ENCODE measurements at regions not wholly inside any gene's neighbourhood (a gene's known extent, or its start where the extent isn't known, plus 50 kb on each side); places are given as distances from the start of the nearest gene placed in this dataset.

DNA sequence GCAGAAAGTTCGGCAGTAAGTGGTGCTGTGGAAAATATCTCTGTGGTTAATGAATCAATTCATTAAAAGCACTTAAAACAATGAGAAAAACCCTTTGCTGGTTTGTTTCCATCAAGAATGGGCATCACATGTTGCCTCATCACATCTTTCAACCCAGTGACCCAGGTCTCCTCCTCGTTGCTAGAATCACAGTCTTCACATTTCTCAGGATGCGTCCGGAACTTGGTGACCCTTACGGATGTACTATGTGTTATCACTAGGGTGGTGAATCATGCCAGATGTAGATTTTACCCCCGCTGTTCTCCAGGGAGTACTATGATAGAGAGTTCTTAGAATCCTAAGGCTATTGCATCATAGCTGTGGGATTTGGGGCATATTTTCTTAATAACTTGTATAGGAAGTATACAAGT lies 217.9 kb upstream of the KLF4 start:
- H3K9ac ChIP-seq (ENCODE audit: low read length), result no peak overlapping the region
- no peak overlapping the region for H3K4me3 ChIP-seq (ENCODE audit: low read depth, low read length)
- no peaks in the 10 kb centered on the region for H3K27me3 ChIP-seq (ENCODE audit: control insufficient read depth, insufficient read depth, low read length)
- H3K27ac ChIP-seq (ENCODE audit: low read depth, low read length), result no peak overlapping the region
- H3K9me3 ChIP-seq (ENCODE audit: control insufficient read depth, insufficient read depth, low read depth, low read length), result no peaks in the 10 kb centered on the region
- H3K36me3 ChIP-seq (ENCODE audit: control insufficient read depth, insufficient read depth, low read length), result no peaks in the 10 kb centered on the region
- H3K4me1 ChIP-seq (ENCODE audit: control insufficient read depth, insufficient read depth, low read length), result no peaks in the 10 kb centered on the region; the same call in 1 of the 2 replicates

DNA sequence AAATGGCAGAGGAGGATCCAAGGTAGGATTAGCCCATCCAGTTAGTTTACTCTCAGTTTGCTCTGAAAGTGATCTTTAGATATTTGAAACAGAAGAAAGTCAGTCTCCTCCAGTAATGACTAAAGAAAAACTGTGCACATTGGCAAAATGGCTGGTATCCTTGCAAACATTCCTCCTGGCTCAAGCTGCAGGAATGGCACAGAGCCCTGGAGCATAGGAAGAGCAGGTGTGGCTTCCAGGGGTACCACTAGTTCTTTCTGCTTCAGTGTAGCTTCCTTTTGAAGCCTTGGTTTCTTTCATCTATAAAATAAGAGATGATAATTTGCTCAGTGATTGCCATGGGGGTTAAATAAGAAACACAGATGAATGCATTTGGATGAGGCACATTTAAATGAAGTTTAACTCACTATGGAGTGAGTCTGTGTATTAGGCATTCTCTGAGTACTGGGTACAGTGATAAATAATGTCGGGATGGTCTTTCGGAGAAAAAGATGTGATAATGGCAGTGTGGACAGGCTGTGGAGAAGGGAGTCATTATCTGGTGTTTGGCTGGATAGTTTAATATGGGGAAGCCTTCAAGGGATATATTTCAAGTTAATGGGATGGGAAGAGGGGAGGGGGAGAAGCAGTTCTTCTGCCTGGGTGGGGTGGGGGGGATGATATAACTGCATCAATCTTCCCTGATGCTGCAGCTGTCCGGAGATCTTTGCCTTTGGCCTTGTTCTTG lies 217.3 kb upstream of the KLF4 start:
- Histone ChIP-seq H3K27me3 (ENCODE audit: control insufficient read depth, insufficient read depth, low read length) (no peaks in the 10 kb centered on the region), H3K4me3 (ENCODE audit: low read depth, low read length) (no peak overlapping the region), H3K27ac (ENCODE audit: low read depth, low read length) (no peak overlapping the region), H3K9ac (ENCODE audit: low read length) (no peak overlapping the region), H3K9me3 (ENCODE audit: control insufficient read depth, insufficient read depth, low read depth, low read length) (no peaks in the 10 kb centered on the region), H3K4me1 (ENCODE audit: control insufficient read depth, insufficient read depth, low read length) (no peaks in the 10 kb centered on the region; the same call in 1 of the 2 replicates), H3K36me3 (ENCODE audit: control insufficient read depth, insufficient read depth, low read length) (no peaks in the 10 kb centered on the region)

DNA sequence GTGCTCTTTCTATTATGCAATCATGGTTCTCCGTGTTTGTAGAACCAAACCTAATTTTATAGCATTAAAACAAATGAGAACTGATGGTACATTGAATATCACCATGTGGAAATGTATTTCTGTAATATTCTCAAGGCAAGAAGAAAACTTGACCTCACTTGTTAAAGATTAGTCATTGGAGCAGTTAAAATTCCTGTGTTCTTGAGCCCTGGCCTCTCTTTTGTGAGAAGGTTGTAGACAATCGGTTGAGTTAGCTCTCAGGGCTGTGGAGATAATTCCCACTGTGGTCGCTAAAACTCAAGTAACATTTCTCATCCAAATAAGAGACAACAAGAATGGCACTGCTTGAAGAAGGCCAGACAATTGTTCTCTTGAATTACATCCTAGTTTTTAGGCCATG lies 216.0 kb upstream of the KLF4 start:
- no peaks in the 10 kb centered on the region for H3K9me3 ChIP-seq (ENCODE audit: control insufficient read depth, insufficient read depth, low read depth, low read length)
- no peaks in the 10 kb centered on the region for H3K27me3 ChIP-seq (ENCODE audit: control insufficient read depth, insufficient read depth, low read length)
- no peaks in the 10 kb centered on the region for H3K4me1 ChIP-seq (ENCODE audit: control insufficient read depth, insufficient read depth, low read length)
- H3K9ac ChIP-seq (ENCODE audit: low read length), result no peak overlapping the region
- H3K27ac ChIP-seq (ENCODE audit: low read depth, low read length), result no peak overlapping the region
- no peaks in the 10 kb centered on the region for H3K36me3 ChIP-seq (ENCODE audit: control insufficient read depth, insufficient read depth, low read length)
- H3K4me3 ChIP-seq (ENCODE audit: low read depth, low read length), result no peak overlapping the region

DNA sequence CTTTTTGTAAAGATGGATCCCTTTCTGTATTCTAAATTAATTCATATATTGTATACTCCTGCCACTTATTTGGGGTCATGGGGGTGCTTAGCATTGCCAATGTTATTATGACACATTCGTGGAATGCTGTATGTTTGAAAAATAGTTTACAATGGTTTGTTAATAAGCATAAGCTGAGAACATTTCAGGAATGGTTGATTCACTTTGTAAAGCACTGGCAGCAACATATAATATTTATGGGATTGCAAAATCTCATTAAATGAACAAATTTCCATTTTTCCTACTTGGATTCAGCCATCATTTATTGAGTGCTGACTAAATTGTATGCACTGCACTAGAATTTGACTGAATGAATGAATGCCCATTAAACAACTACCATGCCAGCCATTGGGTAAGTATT lies 215.2 kb upstream of the KLF4 start:
- H3K27ac ChIP-seq (ENCODE audit: low read depth, low read length), result no peak overlapping the region
- no peaks in the 10 kb centered on the region for H3K4me1 ChIP-seq (ENCODE audit: control insufficient read depth, insufficient read depth, low read length)
- no peak overlapping the region for H3K9ac ChIP-seq (ENCODE audit: low read length)

DNA sequence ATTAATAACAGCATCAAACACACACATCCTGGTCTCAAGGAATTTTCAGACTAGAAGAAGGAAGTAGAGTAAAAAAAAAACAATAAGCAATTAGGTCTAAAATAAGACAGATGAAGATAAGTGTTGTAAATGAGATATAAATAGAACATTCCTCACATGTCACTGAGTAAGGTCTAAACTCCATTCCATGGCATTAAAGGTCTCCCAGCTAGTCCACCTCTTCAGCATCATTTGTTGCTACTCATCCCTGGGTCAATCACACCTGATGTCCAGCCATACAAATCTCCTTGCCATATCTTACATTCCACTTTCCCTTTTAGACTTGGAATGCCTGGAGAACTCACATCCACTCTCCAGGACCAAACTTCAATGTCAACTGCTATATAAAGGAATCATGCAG lies 214.1 kb upstream of the KLF4 start:
- no peaks in the 10 kb centered on the region for H3K4me1 ChIP-seq (ENCODE audit: control insufficient read depth, insufficient read depth, low read length)
- no peak overlapping the region for H3K27ac ChIP-seq (ENCODE audit: low read depth, low read length)
- no peaks in the 10 kb centered on the region for H3K9me3 ChIP-seq (ENCODE audit: control insufficient read depth, insufficient read depth, low read depth, low read length)
- H3K9ac ChIP-seq (ENCODE audit: low read length), result no peak overlapping the region
- no peak overlapping the region for H3K4me3 ChIP-seq (ENCODE audit: low read depth, low read length)
- no peaks in the 10 kb centered on the region for H3K36me3 ChIP-seq (ENCODE audit: control insufficient read depth, insufficient read depth, low read length)
- no peaks in the 10 kb centered on the region for H3K27me3 ChIP-seq (ENCODE audit: control insufficient read depth, insufficient read depth, low read length)

More for the DNA sequence above, 215.2 kb upstream of the KLF4 start:
- no peak overlapping the region for H3K4me3 ChIP-seq (ENCODE audit: low read depth, low read length)
- no peaks in the 10 kb centered on the region for H3K9me3 ChIP-seq (ENCODE audit: control insufficient read depth, insufficient read depth, low read depth, low read length)
- H3K27me3 ChIP-seq (ENCODE audit: control insufficient read depth, insufficient read depth, low read length), result no peaks in the 10 kb centered on the region
- no peaks in the 10 kb centered on the region for H3K36me3 ChIP-seq (ENCODE audit: control insufficient read depth, insufficient read depth, low read length)

DNA sequence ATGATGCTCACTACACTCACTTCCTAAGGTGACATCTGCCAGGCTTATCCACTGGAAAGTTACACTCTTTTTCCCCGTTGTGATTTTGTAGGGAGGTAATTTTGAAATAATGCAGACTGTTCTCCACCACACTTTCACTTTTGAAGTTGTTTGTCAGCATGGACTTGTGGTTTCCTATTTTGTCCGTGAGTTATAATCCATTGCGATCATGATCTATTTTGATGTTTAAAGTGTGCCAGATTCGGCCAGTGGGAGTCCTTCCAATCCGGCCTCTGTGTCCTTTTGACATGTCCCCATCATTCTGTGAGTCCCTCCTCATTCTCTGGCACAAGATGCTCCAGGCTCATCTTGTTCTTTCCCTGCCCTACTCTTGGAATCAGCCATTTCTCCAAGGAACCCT lies 211.3 kb upstream of the KLF4 start:
- Histone ChIP-seq H3K36me3 (ENCODE audit: control insufficient read depth, insufficient read depth, low read length) (no peaks in the 10 kb centered on the region), H3K4me1 (ENCODE audit: control insufficient read depth, insufficient read depth, low read length) (no peaks in the 10 kb centered on the region), H3K27ac (ENCODE audit: low read depth, low read length) (no peak overlapping the region), H3K27me3 (ENCODE audit: control insufficient read depth, insufficient read depth, low read length) (no peaks in the 10 kb centered on the region), H3K9ac (ENCODE audit: low read length) (no peak overlapping the region), H3K4me3 (ENCODE audit: low read depth, low read length) (no peak overlapping the region), H3K9me3 (ENCODE audit: control insufficient read depth, insufficient read depth, low read depth, low read length) (no peaks in the 10 kb centered on the region)

DNA sequence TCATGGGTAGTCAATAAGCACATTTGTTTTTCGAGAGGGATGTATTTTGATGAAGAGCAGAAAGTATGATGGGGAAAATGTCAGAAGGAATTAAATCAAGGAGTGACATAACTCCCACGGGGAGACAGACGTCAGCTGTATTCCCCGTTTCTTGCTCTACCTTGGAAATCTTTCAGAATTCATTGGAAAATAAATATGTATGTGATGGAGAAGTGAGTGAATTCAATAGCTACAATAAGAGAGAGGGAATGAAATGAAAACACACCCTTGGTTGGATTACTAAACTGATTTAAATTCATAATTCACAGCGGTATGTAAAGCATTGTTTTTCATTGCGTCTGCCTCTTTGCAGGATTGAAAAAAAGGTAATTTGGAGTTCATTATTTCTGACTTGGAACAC lies 209.7 kb upstream of the KLF4 start:
- H3K4me3 ChIP-seq (ENCODE audit: low read depth, low read length), result no peak overlapping the region
- H3K9me3 ChIP-seq (ENCODE audit: control insufficient read depth, insufficient read depth, low read depth, low read length), result no peaks in the 10 kb centered on the region
- H3K36me3 ChIP-seq (ENCODE audit: control insufficient read depth, insufficient read depth, low read length), result no peaks in the 10 kb centered on the region
- no peak overlapping the region for H3K27ac ChIP-seq (ENCODE audit: low read depth, low read length)
- no peak overlapping the region for H3K9ac ChIP-seq (ENCODE audit: low read length)
- no peaks in the 10 kb centered on the region for H3K4me1 ChIP-seq (ENCODE audit: control insufficient read depth, insufficient read depth, low read length)
- no peaks in the 10 kb centered on the region for H3K27me3 ChIP-seq (ENCODE audit: control insufficient read depth, insufficient read depth, low read length)

DNA sequence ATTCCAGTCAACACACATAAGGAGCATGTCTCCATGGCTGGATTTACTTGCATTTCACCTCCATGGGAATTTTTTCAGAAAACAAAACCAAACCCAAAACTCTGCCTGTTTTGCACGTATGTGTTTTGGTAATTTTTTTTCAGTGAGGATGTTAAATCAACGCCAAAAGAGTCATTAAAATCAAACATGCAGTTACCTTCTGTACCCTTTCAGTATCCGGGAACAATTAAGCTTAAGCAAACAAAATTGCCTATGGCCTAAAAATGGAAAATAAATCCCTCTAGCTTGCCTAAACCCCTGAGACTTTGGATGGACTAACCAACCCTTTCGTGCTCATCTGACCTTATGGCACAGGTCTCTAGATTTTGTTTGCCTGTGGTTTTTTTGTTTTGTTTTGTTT lies 209.2 kb upstream of the KLF4 start:
- Histone ChIP-seq H3K4me3 (ENCODE audit: low read depth, low read length) (no peak overlapping the region), H3K4me1 (ENCODE audit: control insufficient read depth, insufficient read depth, low read length) (no peaks in the 10 kb centered on the region), H3K27ac (ENCODE audit: low read depth, low read length) (no peak overlapping the region), H3K36me3 (ENCODE audit: control insufficient read depth, insufficient read depth, low read length) (no peaks in the 10 kb centered on the region), H3K9ac (ENCODE audit: low read length) (no peak overlapping the region), H3K27me3 (ENCODE audit: control insufficient read depth, insufficient read depth, low read length) (no peaks in the 10 kb centered on the region), H3K9me3 (ENCODE audit: control insufficient read depth, insufficient read depth, low read depth, low read length) (no peaks in the 10 kb centered on the region)

DNA sequence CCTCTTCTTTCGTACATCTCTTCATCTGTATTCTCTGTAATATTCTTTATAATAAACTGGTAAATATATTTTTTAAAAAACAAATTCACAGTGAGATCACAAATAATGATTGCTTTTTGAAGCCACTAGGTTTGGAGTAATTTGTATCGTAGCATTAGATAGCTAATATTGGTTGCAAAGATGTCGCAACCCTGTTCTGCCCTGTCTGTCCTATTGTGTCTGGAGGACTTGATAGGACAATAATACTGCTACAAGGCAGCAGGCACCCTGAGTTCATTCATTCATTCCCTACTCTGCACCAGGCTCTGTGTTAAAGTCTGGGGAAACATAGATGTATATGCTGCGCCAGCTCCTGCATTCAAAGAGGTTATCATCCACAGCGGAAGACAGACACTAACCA lies 206.7 kb upstream of the KLF4 start:
- H3K9me3 ChIP-seq (ENCODE audit: control insufficient read depth, insufficient read depth, low read depth, low read length), result no peaks in the 10 kb centered on the region
- H3K4me3 ChIP-seq (ENCODE audit: low read depth, low read length), result no peak overlapping the region
- no peaks in the 10 kb centered on the region for H3K36me3 ChIP-seq (ENCODE audit: control insufficient read depth, insufficient read depth, low read length)
- H3K9ac ChIP-seq (ENCODE audit: low read length), result no peak overlapping the region
- H3K4me1 ChIP-seq (ENCODE audit: control insufficient read depth, insufficient read depth, low read length), result no peaks in the 10 kb centered on the region
- H3K27me3 ChIP-seq (ENCODE audit: control insufficient read depth, insufficient read depth, low read length), result no peaks in the 10 kb centered on the region
- H3K27ac ChIP-seq (ENCODE audit: low read depth, low read length), result no peak overlapping the region

DNA sequence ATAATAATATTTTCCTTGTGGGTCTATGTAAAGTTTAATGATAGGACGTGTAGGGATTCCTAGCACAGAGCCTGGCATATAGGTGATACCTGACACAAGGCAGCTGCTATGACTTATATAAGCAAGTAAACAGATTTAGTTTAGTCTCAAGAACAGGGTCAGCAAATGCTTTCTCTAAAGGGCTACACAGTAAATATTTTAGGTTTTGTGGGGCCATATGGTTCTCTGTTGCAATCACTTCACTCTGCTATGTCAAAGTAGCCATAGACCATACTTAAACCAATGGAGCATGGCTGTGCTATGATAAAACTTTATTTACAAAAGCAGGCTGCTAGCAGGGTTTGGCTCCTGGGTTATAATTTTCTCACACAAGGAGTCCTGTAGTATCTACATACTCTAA lies 204.8 kb upstream of the KLF4 start:
- no peaks in the 10 kb centered on the region for H3K36me3 ChIP-seq (ENCODE audit: control insufficient read depth, insufficient read depth, low read length)
- no peaks in the 10 kb centered on the region for H3K9me3 ChIP-seq (ENCODE audit: control insufficient read depth, insufficient read depth, low read depth, low read length)
- H3K4me3 ChIP-seq (ENCODE audit: low read depth, low read length), result no peak overlapping the region
- no peaks in the 10 kb centered on the region for H3K27me3 ChIP-seq (ENCODE audit: control insufficient read depth, insufficient read depth, low read length)
- no peak overlapping the region for H3K9ac ChIP-seq (ENCODE audit: low read length)
- H3K4me1 ChIP-seq (ENCODE audit: control insufficient read depth, insufficient read depth, low read length), result no peaks in the 10 kb centered on the region
- no peak overlapping the region for H3K27ac ChIP-seq (ENCODE audit: low read depth, low read length)

DNA sequence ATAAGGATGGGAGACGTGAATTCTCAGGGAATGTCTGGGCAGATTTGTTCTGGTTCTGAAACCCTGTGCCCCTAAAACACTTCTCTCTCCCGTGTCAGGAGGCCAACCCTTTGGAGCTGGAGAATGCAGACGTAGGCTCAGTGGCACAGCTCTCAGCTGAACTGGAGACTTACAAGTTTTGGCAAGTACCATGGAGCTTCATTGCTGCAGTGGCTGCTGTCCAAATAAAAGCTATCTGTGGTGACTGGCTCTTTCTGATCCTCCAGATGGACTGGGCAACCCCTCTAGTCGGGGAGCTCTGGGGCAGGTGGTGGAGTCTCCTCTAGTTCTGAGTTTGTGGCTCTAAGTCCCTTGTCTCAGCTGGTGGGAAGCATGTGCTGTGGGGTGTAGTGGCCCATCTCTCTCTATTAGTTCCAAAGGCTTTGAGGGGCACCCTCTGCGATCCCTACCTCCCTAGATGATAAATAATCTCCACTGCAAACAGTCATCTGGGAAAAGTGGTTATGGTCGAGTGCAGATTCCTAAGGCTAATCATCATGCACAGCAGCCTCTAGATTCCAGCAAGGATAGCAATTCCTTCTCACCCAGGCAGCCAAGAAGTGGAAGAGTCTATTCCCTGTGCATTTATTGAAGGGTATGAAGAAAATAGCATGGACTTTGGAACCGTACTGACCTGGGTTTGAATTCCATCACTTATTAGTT lies 204.2 kb upstream of the KLF4 start:
- H3K27me3 ChIP-seq (ENCODE audit: control insufficient read depth, insufficient read depth, low read length), result no peaks in the 10 kb centered on the region
- H3K9ac ChIP-seq (ENCODE audit: low read length), result no peak overlapping the region
- H3K27ac ChIP-seq (ENCODE audit: low read depth, low read length), result no peak overlapping the region
- no peak overlapping the region for H3K4me3 ChIP-seq (ENCODE audit: low read depth, low read length)
- H3K9me3 ChIP-seq (ENCODE audit: control insufficient read depth, insufficient read depth, low read depth, low read length), result peaks cover 3% of the 10 kb centered on the region; the same call in 1 of the 2 replicates
- H3K4me1 ChIP-seq (ENCODE audit: control insufficient read depth, insufficient read depth, low read length), result no peaks in the 10 kb centered on the region
- H3K36me3 ChIP-seq (ENCODE audit: control insufficient read depth, insufficient read depth, low read length), result no peaks in the 10 kb centered on the region

All from HUES6 (cell line).